ENCODE measurements at regions not wholly inside any gene's neighbourhood (a gene's known extent, or its start where the extent isn't known, plus 50 kb on each side); places are given as distances from the start of the nearest gene placed in this dataset.

DNA sequence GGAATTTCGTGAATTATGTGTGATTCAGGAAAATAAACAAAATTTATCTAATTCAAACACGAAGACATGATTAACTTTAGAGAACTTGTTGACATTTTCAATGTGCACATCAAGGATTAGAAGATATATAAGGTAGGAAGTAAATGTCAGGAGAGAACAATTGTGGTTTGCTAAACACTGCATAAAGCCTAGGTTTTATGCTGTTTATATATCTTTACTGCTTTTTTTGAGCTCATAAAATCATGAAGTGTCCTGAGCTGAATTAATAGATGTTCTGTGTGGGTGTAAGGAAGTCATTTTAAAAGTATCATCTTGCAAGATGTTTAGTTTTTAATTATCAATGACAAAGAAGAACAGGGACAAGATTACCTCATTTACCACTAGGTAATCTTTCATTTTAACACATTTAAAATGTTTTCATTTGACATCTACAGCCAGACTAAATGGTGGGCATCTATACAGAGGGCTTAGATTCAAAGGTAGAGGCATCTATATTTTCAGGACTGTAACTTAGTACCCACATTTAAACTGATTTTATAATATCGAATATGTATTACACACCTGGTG is 382.8 kb downstream of the ADAMTS20 start:
- no peak for FAIRE-seq

DNA sequence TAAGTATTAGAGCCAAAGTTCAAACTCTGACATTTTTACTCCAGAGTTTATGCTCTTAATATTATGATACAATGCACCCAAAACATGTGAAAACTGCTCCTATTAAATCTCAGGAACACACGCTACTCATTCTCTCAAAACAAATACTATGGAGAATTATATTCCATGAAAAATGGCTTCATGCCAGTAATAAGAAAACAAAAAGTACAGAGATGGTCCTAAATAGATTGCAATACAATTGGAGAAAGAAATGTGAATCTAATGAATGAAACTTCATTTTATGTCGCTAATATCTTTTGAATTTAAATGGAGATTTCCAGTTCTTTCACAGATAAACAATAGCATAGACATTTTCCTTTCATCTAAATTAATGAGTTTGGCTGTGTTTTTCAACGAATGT is 384.3 kb downstream of the ADAMTS20 start:
- FAIRE-seq, result no peak

DNA sequence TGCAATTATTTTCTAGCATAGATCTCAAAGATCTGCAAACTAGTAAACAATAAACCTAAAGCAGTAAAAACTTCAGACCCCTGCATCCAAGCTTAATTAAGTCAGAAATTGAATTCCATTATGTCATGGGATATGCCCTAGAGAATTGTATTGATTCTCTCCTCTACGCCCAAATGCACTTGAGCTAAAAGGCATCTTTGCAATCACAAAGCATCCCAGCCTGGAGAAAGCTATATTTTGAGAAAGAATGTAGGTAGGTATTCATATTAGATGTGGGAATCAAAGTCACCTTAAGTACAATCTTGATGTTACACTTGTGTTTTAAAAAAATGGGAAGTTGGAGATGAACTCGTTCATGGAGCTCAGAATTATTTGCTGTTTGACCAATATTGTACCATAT is 386.7 kb downstream of the ADAMTS20 start:
- no peak for FAIRE-seq

DNA sequence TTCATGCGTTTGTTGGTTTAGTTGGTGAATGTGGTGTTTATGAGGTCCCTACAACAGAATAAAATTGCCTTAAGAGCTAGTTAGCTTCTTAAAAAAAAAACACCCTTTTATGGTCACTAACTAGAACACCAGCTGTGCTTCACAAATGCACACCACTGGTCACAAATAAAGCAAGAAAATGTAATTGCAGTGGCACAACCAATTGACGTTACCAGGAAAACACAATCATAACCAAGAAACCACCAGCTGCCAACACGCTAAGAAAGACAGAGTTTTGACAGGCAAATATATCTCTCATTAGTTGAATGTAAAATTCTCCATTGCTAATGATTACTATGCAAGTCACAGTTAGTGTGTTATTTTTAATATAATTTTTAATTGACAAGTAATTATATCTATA is 389.9 kb downstream of the ADAMTS20 start:
- no peak for FAIRE-seq

DNA sequence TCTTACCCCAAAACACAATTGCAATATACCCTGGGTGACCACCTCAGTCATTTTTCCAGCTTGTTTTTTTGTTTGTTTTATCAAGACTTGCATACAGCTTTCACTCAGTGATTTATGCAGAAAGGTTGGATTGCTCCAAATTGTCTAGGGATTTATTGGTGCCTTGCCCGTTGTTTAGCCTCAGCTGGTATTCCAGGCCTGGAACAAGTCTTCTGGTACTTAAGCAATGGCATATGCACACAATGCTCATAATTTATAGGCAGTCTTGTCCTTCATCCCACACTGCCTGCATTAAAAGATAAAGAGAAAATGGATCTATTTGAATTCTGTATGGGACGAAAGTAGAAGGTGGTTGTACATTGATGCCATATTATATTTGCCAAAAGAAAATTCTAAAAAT is 392.5 kb downstream of the ADAMTS20 start:
- FAIRE-seq, result no peak

DNA sequence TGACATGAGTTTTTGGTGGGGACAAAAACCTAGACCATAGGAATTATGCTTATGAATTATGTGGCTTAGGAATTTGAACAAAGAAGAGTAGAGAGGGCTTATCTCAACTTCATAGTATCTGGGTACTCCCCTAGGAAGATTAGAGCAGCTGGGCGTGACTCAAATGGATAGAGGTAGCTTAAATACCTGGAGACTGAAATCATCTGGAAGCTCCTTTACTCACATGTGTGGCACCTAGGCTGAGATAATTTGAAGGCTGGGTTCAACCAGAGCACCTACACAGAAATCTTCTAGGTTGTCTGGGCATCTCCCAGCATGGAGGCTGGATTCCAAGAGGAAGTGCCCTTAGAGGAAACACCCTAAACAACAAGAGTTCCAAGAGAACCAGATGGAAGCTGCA is 393.9 kb downstream of the ADAMTS20 start:
- FAIRE-seq, result no peak

DNA sequence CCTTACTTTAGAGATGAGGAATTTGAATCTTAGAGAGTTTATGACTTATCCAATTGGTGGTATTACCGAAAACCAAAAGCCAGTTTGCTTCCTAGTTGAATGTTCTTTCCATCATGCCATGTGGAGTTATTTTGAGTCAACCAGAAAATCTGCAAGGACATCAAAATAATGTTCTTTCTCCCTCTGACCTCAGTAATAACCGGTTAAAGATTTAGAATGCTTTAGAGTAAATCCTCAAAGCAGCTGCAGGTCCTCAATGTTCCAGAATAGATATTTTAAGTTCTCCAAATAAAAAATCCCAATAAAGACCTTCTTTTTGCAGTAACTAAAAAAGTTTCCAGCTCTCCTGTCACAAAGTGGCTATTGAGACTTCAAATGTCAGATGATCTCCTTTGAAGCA is 396.6 kb downstream of the ADAMTS20 start:
- no peak for FAIRE-seq

DNA sequence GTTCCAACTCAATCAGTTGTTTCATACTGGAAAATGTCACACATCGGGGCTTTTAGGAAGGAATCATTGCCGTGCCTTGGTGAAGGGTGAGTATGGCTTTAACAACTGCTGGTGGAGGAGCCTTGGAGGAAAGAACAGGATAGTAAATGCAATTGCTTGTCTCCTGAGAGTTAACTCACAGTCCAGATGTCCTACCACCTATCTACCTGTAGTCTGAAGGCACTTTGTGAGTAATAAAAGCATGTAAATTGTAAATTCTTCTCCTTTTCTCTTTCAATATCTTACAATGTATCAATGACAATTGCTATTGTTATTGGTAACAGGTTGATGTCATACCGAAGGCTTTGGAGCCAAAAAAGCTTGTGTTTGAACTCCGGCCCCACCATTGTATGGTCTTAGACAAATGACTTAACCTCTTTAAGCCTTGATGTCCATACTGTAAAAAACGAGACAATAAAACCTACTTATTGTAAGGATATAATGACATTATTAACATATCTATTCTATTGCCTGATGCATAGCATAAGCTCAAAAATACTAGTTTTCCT is 397.4 kb downstream of the ADAMTS20 start:
- FAIRE-seq, result no peak

DNA sequence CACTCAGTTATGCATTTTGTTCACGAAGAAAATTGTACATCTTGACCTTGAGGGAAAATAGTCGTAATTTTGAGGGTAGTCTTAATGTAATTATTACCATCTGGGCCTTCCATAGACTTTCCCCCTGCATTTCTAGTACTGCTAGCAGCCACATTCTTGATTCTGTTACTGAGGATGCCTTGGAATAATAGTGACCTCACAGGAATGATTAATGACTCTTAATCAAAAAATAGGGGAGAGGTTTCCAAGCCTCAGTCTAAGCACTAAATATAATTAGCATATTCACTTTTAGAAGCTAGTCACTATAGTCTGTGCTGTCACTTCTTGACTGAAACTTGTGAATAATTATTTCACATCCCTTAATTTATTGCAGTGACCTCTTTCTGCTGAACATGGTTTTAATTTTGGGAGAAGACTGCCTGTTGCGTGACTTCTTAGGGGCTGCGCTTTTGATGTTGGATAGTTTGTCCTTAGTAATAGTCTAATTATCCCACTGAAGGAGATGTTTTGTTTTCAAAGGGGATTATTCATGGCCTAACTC is 400.5 kb downstream of the ADAMTS20 start:
- no peak for FAIRE-seq

DNA sequence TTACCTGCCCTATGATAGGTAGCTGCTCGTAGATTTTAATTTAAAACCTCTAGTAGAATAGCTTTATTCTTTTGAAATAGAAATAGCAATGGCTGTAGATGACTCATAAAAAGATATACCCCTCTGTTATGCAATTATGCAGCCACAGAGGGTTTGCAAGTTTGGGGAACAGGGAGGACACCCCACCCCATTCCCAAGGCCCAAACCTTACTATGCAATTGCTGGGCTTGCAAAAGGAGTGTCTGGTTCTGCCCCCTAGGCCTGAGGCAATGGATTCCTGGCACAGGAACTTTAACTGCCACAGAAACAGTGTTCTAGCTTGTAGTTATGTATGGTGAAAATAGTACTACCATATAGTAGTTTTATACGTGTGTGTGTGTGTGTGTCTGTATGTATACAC is 403.3 kb downstream of the ADAMTS20 start:
- no peak for FAIRE-seq

DNA sequence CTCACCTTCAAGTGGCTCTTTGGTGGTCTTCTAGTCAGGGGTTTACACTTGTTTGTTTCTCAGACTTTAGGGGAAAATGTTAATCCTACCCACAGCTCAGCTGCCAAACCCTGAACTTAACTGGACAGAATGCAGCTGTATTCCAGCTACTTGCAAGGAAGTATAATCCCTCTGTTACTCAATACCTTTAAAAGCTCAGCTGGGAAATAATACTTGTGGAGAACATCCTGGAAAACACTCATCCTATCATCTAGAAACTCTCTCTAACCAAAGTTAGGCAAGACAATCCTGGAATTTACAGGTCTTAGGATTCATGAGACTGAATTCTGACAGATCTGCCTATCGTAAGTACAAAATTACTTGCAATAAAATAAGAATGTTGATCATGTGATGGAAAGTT is 404.1 kb downstream of the ADAMTS20 start:
- FAIRE-seq, result no peak

DNA sequence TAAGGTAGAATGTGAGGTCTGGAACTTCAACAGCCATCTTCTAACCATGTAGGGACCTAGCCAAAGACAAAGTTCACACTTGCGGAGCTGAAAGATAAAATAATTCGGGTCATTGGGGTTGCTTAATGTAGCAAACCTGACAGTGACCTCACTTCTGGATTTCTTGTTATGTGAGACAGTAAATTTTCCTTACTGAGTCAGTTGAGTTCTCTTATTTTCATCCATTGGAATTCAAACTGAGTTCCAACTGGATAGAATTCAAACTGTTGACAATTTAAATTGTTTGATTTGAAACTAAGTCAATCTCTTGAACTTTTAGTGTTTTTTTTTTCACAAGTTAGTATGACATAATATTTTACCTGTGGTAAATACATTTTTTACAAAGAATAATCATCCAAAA is 406.5 kb downstream of the ADAMTS20 start:
- no peak for FAIRE-seq

DNA sequence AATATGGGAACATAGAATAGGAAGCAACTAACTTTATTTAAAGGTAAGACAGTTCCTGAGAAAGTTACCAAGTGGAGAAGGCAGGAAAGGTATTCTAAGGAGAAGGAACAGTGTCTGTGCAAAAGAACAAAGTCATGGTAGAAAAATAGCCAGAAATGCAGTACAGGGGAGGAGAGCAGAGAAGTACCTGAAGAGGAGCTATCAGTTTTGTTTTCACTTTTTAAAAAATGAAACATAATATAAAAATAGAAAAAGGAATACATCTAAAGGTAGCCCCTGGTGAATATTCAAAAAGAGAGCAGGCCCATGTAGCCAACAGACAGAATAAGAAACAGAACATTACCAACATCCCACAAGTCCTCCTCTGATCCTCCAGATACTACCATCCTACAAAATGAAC is 408.7 kb downstream of the ADAMTS20 start:
- no peak for FAIRE-seq

DNA sequence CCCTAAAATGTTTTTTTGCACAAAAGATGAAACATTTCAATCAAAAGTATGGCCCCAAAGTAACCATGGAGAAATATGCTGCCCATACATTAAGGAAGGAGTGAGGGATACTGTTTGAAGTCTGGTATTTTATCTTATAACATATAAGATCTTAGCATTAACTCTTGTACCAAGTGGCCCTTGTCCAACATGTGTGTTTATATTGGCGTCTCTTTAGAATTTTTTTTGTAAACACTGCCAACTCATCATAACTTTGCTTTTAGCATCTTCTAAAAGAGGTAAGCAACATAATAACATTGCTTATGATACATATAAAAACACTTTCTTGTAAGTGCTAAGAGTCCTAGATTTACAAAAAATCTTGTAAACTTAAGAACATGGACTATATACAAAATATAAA is 419.7 kb downstream of the ADAMTS20 start:
- FAIRE-seq, result no peak

DNA sequence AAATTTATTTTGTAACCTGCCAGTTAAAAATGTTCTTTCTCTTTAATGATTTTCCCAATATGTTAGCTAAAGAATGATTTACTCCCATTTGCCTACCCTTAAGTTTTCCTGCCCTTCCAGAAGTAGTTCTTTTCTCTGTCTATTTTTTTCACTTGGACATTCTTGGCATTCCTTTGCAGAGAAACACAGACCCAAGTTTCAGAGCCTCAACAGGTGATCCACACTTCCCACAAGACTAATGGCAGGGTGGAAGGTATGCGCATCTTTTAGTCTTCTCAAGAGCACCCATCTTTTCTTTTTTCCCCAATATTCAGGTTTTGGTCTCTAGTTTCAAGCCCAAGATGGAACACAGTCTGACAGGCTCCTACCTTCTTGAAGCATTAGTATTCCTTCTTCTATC is 420.7 kb downstream of the ADAMTS20 start:
- FAIRE-seq, result no peak

DNA sequence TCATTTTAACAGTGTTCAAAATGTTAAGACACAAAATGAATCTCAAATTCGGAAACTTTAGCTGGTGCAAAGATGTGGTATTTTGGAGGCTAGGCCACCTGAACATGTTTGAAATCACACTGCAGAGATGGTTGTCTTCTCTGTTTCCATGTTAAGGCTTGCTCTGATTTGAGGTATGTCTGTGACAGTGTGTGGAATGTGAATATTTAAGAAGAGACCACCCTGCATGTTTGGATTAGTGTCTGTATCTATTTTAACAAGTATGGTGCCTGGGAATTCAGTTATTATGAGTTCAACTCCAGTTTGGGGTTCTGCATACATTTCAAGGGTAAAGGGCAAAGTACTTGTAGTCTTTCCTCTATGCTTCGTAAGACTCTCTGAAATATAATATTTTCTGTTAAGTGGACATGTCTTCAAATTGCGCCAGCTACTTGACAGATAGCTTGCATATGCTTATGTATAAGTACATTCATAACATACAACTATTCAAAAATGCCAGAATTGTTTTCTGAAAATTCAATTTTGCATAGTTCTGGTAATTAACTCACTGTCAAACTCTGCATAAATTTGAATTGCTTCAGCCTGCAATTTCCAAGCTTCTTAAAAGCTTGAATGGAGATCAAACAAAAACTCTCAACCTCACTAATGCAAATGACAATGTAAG is 424.0 kb downstream of the ADAMTS20 start:
- FAIRE-seq, result no peak

DNA sequence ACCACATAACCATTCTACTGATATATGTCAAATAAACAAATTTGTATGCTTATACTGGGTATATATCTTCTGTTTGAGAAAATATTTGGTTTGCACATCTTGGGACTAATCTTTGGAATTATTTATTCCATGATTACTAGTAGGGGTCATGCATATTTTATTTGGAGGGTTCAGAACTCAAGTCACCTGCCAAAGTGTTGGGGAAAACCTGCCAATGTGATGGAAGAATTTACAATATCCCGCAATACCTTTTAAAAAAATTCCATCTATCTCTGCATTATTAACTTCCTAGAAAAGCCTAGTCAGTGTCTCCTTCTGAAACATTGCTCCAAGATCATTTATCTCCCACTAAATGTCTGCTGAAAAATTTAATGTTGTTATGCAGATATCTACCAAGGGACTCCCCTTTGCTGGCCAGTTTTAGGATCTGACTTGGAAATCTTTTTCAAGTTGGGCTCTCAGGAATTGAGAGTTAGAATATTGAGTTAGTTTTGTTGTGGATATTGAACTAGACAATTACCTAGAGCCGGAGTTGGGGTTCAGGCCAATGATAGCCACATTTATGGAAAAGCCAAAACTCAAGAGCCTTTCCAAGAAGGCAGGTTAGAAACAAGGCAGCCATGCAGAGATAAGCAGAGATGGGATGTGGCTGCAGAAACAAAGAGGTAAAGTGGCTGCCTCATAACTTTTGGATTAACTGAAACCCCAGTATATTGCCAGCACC is 425.2 kb downstream of the ADAMTS20 start:
- no peak for FAIRE-seq

DNA sequence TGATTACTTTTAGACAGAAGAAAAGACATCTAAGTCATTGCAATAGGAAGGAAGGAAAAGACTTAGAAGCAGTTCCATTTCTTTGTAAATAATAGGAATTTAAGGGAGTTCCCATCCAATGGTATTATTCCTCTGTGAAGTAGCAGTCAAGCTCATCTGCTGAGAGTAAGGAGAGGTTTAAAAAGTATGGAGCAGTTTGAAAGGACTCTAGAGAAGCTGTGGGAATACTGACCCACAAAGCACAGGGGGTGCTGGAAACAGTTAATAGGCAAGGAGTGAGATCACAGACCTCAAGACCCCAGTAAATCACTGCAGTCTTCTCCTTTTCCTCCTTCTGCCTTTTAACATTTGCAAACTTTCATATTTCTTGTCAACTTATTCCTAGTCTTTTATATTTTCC is 428.5 kb downstream of the ADAMTS20 start:
- no peak for FAIRE-seq

DNA sequence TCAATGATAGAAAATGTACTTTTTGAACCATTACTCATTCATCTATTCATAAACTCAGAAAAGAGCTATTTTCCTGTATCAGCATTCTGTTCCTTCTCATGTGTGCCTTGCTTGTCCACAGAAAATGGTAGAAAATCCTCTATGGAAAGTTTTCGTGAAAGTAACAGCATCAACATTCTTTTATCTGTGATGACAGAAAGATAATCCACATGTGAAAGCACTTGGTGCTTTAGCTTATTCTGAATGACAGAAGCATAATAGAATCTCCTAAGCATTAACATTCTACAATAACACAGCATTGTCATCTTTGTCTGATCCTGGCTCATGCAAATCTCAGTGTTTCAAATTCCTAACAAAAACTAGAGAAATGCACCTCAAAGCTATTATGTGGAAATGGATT is 431.9 kb downstream of the ADAMTS20 start:
- FAIRE-seq, result no peak

DNA sequence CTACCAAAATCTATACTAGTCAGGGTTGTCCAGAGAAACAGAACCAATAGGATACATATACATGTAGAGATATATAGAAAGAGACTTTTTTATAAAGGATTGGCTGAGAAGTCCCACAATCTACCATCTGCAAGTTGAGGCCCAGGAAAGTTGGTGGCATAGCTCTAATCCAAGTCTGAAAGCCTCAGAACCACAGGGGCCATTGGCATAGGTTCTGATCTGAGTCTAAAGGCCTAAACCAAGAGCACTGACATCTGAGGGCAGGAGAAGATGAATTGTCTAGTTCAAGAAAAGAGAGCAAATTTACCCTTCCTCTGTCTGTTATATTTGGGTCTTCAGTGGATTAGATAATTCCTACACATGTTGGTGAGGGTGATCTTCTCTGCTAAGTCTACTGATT is 433.1 kb downstream of the ADAMTS20 start:
- no peak for FAIRE-seq

DNA sequence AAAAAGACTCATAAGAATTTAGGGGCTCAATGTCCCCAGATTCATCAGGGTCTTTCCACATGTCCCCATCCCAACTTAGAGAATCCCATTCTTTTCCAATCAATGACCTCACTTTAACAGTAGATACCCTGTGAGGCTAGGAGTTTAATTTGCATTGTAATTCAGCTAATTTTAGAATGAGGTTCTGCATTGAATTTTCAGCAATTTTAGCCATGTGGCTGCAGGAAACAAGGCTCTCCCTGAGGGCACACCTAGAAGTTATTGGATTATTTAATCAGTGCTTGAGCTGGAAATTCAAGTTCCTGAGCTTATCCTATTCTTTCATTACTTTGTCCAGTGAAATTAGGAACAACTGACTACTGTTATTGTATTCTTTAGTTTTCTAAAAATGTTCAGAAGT is 433.8 kb downstream of the ADAMTS20 start:
- no peak for FAIRE-seq

DNA sequence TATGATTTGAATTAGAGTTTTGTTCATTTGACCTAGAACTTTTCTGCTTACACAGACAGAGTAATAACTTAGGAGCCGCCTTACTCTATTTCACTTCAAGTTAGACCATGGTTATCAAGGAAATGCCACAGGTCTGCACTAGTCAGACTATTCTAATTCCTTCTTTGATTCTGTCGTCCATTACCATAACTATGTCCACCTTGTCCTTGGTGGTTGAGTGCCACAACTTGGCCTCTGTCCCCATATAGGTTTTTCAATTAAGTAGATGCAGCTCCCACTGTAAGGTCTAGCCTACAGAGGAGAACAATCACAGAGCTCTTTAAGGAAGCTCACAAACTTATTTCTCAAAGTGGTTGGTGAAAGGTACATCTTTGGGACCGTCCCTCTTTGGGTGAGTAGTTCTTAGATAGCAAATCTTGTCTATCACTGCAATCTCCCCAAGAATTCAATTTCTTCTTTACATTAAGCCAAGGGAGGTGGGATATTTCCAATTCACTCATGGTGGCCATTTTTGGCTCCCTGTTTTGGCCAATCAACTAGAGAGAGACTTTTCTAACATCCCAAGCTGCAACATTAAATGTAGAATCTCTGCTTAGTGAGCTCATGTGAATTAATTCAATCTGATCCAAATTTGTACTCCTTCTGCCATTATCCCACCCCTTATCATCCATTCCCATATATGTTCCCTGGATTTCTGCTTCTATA is 434.6 kb downstream of the ADAMTS20 start:
- no peak for FAIRE-seq

DNA sequence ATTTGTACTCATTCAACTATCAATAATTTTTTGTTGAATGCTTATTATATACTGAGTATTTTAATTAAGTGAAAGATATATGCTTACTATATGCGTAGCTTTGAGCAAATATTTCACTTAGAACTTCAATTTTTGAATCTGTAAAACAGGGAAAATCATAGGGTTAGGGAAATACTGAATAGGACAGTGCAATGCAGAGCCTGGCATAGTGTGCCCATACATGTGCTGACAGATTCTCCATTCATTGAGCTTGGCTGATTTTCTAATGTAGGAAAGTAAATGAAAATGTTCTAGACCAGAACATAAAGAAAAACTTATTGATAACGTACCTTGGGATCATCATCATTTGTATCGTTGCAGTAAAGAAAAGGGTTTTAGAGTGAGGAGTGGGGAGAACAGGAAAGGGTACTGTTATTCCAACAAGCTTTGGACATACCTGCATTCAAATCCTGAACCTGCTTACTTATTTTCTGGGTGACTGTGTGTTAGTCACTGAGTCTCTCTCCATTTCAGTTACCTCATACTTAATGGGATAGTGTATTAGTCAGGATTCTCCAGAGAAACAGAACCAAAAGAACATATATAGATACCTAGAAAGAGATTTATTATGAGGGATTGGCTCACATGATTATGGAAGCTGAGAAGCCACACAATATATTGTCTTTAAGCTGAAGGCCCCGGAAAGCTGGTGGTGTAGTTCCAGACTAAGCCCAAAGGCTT is 436.4 kb downstream of the ADAMTS20 start:
- FAIRE-seq, result no peak

Data from G401.6 (cell line).